Hypothalamus (tissue), 51 donors: ENCODE measurements at regions not wholly inside any gene's neighbourhood (a gene's known extent, or its start where the extent isn't known, plus 50 kb on each side); places are given as distances from the start of the nearest gene placed in this dataset.

Source experiments
- DNase-seq, 51 donors: peaks; one replicate each; lab custom pipeline; 2025; lab: John Stamatoyannopoulos, UW

GRCh38 chr13:65907666-65908525 is 1322.2 kb downstream of the PCDH9 start:
- no peak for DNase-seq

DNA sequence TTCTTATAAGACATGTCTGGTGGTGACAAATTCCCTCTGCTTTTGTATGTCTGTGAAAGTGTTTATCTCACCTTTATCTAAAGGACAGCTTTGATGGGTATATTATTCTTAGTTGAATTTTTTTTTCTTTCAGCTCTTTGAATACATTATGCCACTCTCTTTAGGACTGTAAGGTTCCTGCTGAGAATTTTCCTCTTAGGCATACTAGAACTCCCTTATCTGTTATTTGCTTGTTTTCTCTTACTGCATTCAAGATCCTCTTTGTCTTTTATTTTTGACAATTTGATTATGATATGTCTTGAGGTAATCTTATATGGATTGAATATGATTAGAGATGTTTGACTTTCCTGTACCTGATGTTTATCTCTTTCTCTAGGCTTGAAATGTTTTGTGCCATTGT is 1328.4 kb downstream of the PCDH9 start:
- no peak for DNase-seq

DNA sequence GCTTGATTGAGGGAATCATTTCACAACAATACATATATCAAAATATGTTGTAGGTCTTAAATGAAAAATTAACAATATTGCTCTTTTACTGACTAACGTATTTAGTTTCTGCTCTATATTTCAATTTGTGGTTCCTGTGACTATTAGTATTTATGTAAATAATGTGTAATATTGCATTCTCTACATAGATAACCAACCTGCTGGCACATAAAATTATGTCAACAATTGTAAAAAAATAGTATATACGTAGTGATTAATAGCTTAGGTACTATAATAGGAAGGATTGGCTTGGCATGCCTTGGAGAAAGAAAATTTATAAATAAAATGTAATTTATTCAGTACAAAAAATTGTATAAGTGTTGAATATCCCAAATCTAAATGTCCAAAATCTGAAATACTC is 1336.1 kb downstream of the PCDH9 start:
- no peak for DNase-seq

DNA sequence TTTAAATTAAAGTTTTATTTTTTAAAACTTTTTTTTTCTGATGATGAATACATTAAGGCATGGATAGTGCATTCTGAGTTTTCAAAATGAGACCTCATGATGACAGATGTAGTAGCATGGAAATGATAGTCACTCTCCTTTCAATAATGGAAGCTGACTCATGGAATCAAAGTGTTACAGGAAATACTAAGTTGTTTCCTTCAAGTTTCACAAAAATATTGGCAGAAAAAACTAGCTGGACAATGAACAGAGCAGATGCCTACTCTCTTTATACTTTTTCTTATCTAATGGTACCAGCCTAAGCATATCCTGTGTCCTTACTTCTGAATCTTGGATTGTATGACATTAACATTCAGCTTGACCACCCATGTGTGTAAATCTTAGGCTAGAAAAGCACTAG is 1337.3 kb downstream of the PCDH9 start:
- no peak for DNase-seq

DNA sequence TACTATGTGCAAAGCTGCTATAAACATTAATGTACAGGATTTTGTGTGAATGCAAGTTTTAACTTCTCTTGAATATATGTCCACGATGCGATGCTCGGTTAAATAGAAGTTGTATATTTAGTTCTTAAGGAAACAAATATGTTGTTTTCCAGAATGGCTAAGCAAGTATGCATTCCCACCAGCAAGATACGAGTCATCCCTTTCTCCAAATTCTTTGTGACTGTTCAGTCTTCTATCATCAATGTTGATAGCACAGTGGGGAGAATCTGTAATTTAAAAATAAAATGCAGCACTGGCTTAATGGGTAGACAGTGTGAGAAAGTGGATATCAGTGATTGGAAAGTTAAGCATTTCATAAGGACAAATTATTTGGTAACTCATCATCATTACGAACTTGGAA is 1340.8 kb downstream of the PCDH9 start:
- no peak for DNase-seq

DNA sequence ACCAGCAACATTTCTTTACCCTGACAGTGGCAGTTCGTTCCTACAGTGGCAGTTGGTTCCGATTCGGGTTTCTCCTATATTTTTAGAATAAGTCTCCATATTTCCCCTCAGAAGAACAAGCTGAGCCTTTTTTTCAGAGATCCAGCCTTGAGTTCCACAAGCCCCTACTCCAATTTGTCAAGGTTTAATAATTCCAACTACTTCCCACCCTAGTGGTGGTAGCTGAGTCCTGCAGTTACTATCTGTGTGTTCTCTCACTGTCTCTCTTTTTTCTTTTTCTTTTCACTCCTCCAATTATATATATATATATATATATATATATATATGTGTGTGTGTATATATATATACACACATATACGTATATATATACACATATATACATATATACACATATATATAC is 1347.3 kb downstream of the PCDH9 start:
- DNase-seq: no peak

GRCh38 chr13:65881561-65882155 is 1348.5 kb downstream of the PCDH9 start:
- DNase-seq: no peak

DNA sequence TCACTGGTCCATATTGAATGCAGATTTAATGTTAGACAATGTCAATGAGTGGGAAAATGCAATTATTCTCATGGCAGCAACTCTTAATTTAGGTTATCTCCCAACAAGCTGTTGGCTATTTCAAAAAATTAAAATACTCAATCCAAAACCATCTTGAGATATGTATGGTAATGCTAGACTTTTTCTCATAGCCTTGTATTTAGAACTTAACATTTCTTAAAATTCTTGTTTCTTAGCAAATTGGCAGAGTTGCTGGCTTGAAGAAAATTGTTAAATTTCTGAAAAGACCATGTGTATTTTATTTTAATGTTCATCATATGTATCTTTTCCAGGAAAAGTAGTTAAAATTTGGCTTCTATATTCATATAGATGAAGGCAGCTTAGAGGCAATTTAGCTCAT is 1355.1 kb downstream of the PCDH9 start:
- no peak for DNase-seq

DNA sequence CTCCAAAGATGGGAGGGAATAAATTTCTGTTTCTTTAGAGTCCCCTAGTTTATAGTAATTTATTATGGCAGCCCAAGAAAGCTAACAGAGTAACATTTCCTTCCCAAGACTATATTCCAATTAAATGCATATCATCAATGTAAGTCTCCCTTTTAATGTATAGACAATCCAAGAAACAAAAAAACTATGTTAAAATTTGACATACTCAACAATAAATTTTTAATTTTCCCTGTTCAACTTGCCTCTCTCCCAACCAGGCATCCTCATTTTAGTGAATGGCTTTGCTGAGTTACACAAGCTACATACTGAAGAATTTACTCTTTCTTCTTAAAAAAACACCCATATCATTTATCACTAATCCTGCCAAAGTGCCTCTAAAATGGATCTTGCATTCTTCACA is 1357.7 kb downstream of the PCDH9 start:
- DNase-seq: no peak

DNA sequence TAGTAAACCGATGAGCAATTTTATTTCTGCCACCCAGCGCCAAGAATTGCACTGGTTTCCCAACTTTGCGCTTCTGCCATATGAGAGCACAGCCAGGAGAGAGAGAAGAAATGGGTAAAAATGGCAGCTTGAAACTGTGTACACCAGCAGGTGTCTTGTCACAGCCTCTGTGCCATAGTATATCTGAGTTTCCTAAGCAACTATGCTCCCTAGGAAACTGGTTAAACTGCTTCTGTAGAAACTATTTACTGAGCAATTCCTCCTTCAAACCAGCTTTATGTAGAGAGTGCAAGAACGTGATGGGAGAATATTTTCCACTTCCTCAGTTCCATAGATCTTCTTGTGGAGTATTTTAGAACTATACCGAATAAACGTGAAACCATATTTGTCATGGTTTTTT is 1361.3 kb downstream of the PCDH9 start:
- DNase-seq: no peak

DNA sequence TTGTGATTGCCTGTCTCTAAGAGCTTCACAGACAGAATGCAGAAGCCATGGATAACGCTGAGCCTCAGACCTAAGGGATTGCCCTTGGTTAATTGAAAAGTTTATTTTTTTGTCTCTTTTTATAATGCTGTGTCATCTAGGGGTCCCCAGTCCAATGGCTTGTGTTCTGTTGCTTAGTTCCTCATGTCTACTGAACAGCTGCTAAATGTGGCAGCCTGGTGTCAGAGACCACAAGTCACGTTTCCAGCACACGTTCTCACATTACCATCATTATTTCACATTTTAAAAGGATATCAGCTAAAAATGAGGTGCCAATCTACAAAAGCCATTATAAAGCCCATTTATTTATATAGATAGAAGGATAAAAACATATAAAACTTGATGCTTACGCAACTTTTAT is 1362.0 kb downstream of the PCDH9 start:
- no peak for DNase-seq

DNA sequence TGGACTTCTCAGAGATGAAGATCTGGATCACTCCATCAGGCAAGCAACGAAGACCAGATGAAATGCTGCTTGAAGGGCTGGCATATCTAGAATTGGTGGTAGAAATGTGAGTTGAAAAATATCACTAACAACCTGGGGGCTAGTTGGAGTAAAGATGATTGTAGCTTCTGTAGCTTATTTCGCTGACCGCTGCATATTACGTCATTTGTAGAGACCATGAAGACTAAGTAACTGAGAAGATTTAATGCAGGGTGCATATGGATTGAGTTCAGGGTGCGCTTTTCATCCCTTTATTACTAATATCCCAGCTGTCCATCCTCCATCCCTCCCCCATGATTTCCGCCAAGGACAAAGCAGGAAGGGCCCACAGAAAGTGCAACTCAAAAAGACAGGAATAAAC is 1364.0 kb downstream of the PCDH9 start:
- no peak for DNase-seq

DNA sequence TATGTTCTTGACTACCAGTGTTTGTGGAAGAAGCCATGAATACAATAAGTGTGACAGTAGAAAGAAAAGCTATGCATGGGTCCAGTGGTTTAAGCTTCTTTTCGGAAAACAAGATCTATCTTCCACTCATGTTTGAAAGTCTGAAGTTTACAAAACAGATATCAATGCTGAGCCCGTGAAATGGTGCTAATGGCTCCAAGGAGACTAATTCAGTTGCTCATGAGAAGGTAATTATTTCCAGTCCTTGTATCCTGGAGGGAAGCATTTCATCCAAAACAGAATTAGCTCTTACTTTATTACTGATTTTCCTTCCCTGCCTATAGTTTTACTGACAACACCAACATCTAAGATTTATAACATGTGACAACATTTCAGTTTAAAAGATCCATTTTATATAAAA is 1364.9 kb downstream of the PCDH9 start:
- no peak for DNase-seq

GRCh38 chr13:65864039-65864438 is 1366.1 kb downstream of the PCDH9 start:
- no peak for DNase-seq

DNA sequence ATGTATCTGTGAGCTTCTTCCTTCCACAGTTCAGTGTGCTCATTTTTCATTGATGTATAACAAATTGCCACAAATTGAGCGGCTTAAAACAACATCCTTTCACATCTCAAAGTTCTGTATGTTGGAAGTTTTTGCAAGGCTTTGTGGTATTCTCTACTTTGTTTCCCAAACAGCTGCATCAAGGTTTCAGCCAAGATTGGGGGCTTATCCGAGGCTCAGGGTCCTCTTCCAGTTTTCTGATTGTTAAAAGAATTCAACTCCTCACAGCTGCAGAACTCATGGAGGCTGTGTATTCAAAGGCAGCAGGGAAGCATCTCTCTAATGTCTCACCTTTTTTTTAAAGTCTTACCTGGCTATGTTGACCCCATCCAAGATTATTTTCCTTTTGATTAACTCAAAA is 1369.8 kb downstream of the PCDH9 start:
- no peak for DNase-seq

- DNase-seq: no peak
Observed at GRCh38 chr13:65857942-65858565, 1372.1 kb downstream of the PCDH9 start.

DNA sequence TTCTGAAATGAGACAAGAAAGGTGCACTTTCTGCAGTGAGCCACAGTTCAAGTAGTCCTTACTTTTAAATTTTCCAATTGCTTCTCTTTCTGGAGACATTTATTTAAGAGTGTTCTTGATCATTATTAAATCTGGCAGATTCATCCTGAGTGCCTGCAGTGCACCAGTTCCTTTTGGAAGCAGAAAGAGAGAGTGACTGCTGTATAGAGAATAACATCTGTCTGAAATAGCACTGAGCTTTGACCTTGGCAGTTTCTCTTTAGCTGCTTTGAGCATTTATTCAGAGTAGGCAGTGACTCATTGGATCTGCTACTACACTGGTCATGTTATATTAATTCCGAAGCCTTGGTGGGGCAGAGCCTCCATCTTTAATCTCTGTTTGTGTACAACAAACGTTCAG is 1373.7 kb downstream of the PCDH9 start:
- no peak for DNase-seq

DNA sequence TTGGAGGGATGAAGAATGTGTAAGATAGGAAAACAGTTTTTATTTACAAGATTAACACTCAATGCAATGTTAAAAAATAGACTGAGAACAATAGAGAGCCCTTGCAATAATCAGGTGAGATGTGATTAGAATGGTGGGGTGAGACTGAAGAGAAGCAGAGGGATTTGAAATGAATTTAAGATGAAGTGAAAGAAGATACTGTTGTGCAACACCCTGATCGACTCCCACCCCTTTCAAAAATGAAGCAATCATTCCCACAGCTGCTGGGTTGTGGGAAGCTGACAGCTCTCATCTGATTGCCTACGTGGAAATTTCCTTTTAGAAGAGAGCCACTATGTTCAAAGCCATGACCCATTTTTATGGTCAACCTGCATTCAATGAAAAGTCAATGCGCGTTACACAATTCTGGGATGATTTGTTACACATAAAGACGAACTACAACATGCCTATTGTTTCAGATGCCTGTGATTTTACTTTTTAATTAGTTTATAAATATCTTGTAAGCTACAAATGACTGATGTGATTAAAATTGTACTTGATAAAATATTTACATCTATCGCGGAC is 1374.8 kb downstream of the PCDH9 start:
- no peak for DNase-seq

- no peak for DNase-seq
Observed at GRCh38 chr13:65854431-65854830, 1375.7 kb downstream of the PCDH9 start.

- DNase-seq: no peak
Observed at GRCh38 chr13:65844266-65844841, 1385.8 kb downstream of the PCDH9 start.

- DNase-seq: no peak
Observed at GRCh38 chr13:65843314-65843731, 1386.8 kb downstream of the PCDH9 start.
